CD14-positive monocyte (primary cell): ENCODE measurements at regions not wholly inside any gene's neighbourhood (a gene's known extent, or its start where the extent isn't known, plus 50 kb on each side); places are given as distances from the start of the nearest gene placed in this dataset.

Experiments used
- DNase-seq, 3 donors: peaks; one replicate each; pipeline ENCODE4 v3.0.0-alpha.2; 2011 to 2022
- H2AFZ ChIP-seq: 2 replicates; pipeline ENCODE4 v1.6.0; 2012; ENCODE audit warnings: mild to moderate bottlenecking, low read depth, low read length, inconsistent platforms; ENCODE audit not compliant: insufficient read depth, poor library complexity, severe bottlenecking
- H3K27ac ChIP-seq, 2 donors: 1 replicate in 1 of 2; 2 replicates in 1 of 2; pipeline ENCODE4 v1.5.1; 2012 to 2013; ENCODE audit warnings: low read length in 2 of 2, control low read depth in 1 of 2, inconsistent platforms in 1 of 2, low read depth in 1 of 2, mild to moderate bottlenecking in 1 of 2
- H3K27me3 ChIP-seq, 2 donors: one replicate each; pipeline versions ENCODE4 v1.6.0 to v1.6.1; 2011 to 2013; ENCODE audit warnings: low read length in 2 of 2; ENCODE audit not compliant: control insufficient read depth in 2 of 2, insufficient read depth in 2 of 2
- H3K36me3 ChIP-seq, 2 donors: replicated peaks in 1 of 2; 1 replicate in 1 of 2; 2 replicates in 1 of 2; pipeline versions ENCODE4 v1.5.1 to v1.6.1; 2012 to 2013; ENCODE audit warnings: low read length in 2 of 2, control low read depth in 1 of 2, inconsistent platforms in 1 of 2, mild to moderate bottlenecking in 1 of 2; ENCODE audit not compliant: insufficient read depth in 2 of 2, control insufficient read depth in 1 of 2
- H3K4me1 ChIP-seq, 2 donors: 1 replicate in 1 of 2; 2 replicates in 1 of 2; pipeline versions ENCODE4 v1.5.1 to v1.6.1; 2012 to 2013; ENCODE audit warnings: low read length in 2 of 2, control low read depth in 1 of 2, inconsistent platforms in 1 of 2, mild to moderate bottlenecking in 1 of 2, moderate library complexity in 1 of 2; ENCODE audit not compliant: insufficient read depth in 2 of 2, control insufficient read depth in 1 of 2
- H3K4me2 ChIP-seq: replicated peaks from 2 replicates; pipeline ENCODE3; 2012; ENCODE audit warnings: low read length, moderate library complexity, mild to moderate bottlenecking; ENCODE audit not compliant: poor library complexity, severe bottlenecking; ENCODE audit errors: extremely low read depth
- H3K4me3 ChIP-seq, 3 experiments: fragments of 200-600 bp in 1 of 3; sonication (generic) in 1 of 3; replicated peaks in 1 of 3; 1 replicate in 2 of 3; 2 replicates in 1 of 3; pipeline ENCODE4 v1.5.1; 2011 to 2013; ENCODE audit warnings: low read length in 3 of 3, mild to moderate bottlenecking in 3 of 3, control low read depth in 2 of 3, low read depth in 2 of 3, inconsistent platforms in 1 of 3, moderate library complexity in 1 of 3
- H3K79me2 ChIP-seq: 2 replicates; pipeline ENCODE4 v1.6.0; 2012; ENCODE audit warnings: mild to moderate bottlenecking, control low read depth, inconsistent platforms, low read length, moderate library complexity; ENCODE audit not compliant: insufficient read depth
- H3K9ac ChIP-seq: 2 replicates; pipeline ENCODE4 v1.6.0; 2017; ENCODE audit warnings: low read length, mild to moderate bottlenecking; ENCODE audit not compliant: insufficient read depth, poor library complexity, severe bottlenecking
- H3K9me3 ChIP-seq, 2 donors: replicated peaks in 1 of 2; 1 replicate in 1 of 2; 2 replicates in 1 of 2; pipeline versions ENCODE4 v1.5.1 to v1.6.1; 2012 to 2013; ENCODE audit warnings: low read length in 2 of 2, control low read depth in 1 of 2; ENCODE audit not compliant: control insufficient read depth in 1 of 2, insufficient read depth in 1 of 2
- H4K20me1 ChIP-seq: 2 replicates; pipeline ENCODE4 v1.6.0; 2012; ENCODE audit warnings: mild to moderate bottlenecking, low read length, control low read depth, moderate library complexity; ENCODE audit not compliant: insufficient read depth
- H3K27ac Mint-ChIP-seq, 7 donors: one replicate each; pipeline ENCODE4 v1.8.0; 2020; ENCODE audit warnings: mild to moderate bottlenecking in 7 of 7, mixed read lengths in 7 of 7, moderate library complexity in 6 of 7, inconsistent platforms in 2 of 7
- H3K27me3 Mint-ChIP-seq, 3 donors: one replicate each; pipeline ENCODE4 v1.8.0; 2021 to 2022; ENCODE audit warnings: low read depth in 3 of 3, mild to moderate bottlenecking in 3 of 3, mixed read lengths in 3 of 3, moderate library complexity in 3 of 3, inconsistent platforms in 1 of 3
- H3K36me3 Mint-ChIP-seq, 2 donors: one replicate each; pipeline ENCODE4 v1.8.0; 2020; ENCODE audit warnings: mixed read lengths in 2 of 2, inconsistent platforms in 1 of 2, mild to moderate bottlenecking in 1 of 2
- H3K4me1 Mint-ChIP-seq: one replicate; pipeline ENCODE4 v1.8.0; 2020; ENCODE audit warnings: mild to moderate bottlenecking, mixed read lengths
- H3K4me3 Mint-ChIP-seq, 2 donors: one replicate each; pipeline ENCODE4 v1.8.0; 2020; ENCODE audit warnings: mild to moderate bottlenecking in 2 of 2, mixed read lengths in 2 of 2, moderate library complexity in 1 of 2
- H3K9me3 Mint-ChIP-seq, 7 donors: one replicate each; pipeline ENCODE4 v1.8.0; 2020 to 2022; ENCODE audit warnings: mixed read lengths in 7 of 7, mild to moderate bottlenecking in 6 of 7, moderate library complexity in 6 of 7, inconsistent platforms in 2 of 7
- WGBS: methylation state at CpG from one replicate; pipeline ENCODE4 v1.1.5; 2013; ENCODE audit warnings: missing lambda C conversion rate; ENCODE audit not compliant: insufficient coverage; 5-methylcytosine and 5-hydroxymethylcytosine counted together
- intact Hi-C, 2 donors: fragments of 100-400 bp; cut with micrococcal nuclease; formaldehyde crosslinking; loops; one replicate each; pipeline versions ENCODE4 v1.15.0 to v1.15.1; 2023
- TF ChIP-seq, protein P1 (sequence below): fragments of 200-600 bp; IDR thresholded peaks from one replicate; pipeline ENCODE4 v1.8.0; 2022; ENCODE audit warnings: antibody characterized with exemption, mild to moderate bottlenecking

DNA sequence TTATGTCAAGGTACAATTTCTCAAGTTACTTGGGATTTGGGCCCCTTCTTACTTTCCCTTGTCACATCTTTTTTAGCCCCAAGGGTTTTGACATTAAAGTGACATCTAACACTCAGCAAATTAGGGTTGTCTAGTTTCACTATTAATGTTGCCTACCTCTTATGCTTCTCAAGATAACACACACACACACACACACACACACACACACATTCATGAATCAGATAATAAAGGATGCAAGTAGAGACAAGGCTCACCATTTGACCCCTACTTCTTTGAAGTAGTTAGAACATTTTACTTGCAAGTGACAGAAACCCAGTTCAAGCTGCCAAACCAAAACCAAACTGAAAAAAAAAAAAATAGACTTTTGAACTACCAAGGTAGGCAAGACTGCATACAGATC, 138.8 kb downstream of the TRIB2 start:
- intact Hi-C loops = no loop called here

DNA sequence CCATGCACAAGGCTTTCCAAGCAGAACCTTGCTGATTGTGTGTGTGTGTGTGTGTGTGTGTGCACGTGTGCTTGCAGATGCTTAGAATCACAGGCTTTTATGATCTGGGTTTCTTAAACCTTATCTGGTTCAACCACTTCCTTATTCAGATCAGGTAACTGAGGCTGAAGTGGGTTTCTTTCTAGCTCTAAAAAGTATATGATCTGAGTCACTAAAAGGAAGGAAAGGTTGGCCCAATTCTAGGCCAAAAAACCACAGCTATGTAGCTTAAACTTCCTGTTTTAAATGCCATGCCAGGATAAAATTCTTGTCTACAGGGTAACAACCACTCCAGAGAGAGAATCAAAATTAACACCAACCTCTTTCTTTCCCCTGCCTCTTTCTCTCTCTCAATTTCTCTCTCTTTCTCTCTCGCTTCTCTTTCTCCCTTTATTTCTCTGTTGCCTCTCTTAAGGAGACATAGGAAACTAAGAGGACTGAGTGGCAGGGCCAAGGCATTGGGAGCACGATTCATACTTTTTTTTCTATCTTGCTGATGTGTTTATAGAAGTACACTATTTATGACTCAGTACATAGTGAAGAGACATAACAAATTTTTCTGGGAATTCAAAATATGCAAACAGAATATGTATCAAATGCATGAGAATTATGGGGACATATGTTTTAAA, 140.3 kb downstream of the TRIB2 start:
- Histone ChIP-seq H4K20me1 (no peaks in the 10 kb centered on the region), H3K9ac (no peak overlapping the region), H3K4me3 (no peak overlapping the region), H2AFZ (no peak overlapping the region), H3K36me3 (no peaks in the 10 kb centered on the region), H3K79me2 (no peaks in the 10 kb centered on the region), H3K4me1 (peaks cover 15 to 21% of the 10 kb centered on the region in 2 donors), H3K4me2 (no peak overlapping the region), H3K27ac (no peak overlapping the region), H3K9me3 (peaks cover 8 to 14% of the 10 kb centered on the region in 2 donors), H3K27me3 (peaks cover 0 to 6% of the 10 kb centered on the region in 2 donors)
- no peak overlapping the region for H3K4me3 Mint-ChIP-seq
- DNase-seq = peak; percentile 6 to 39 (median 30)
- H3K27ac Mint-ChIP-seq = no peak overlapping the region
- no CpG with 5 or more reads among the region's 3 CpGs for WGBS
- H3K4me1 Mint-ChIP-seq = peaks cover 3% of the 10 kb centered on the region
- H3K9me3 Mint-ChIP-seq = peaks cover 0 to 20% (median 7%) of the 10 kb centered on the region in 7 donors
- TF ChIP-seq, protein P1, sequence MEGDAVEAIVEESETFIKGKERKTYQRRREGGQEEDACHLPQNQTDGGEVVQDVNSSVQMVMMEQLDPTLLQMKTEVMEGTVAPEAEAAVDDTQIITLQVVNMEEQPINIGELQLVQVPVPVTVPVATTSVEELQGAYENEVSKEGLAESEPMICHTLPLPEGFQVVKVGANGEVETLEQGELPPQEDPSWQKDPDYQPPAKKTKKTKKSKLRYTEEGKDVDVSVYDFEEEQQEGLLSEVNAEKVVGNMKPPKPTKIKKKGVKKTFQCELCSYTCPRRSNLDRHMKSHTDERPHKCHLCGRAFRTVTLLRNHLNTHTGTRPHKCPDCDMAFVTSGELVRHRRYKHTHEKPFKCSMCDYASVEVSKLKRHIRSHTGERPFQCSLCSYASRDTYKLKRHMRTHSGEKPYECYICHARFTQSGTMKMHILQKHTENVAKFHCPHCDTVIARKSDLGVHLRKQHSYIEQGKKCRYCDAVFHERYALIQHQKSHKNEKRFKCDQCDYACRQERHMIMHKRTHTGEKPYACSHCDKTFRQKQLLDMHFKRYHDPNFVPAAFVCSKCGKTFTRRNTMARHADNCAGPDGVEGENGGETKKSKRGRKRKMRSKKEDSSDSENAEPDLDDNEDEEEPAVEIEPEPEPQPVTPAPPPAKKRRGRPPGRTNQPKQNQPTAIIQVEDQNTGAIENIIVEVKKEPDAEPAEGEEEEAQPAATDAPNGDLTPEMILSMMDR = no peak
- intact Hi-C loops = no loop called here
- H3K36me3 Mint-ChIP-seq = no peaks in the 10 kb centered on the region
- H3K27me3 Mint-ChIP-seq = peaks cover 2 to 10% (median 7%) of the 10 kb centered on the region in 3 donors

More for the DNA sequence above, 138.8 kb downstream of the TRIB2 start:
- Histone ChIP-seq H3K9ac (no peak overlapping the region), H2AFZ (no peak overlapping the region), H3K9me3 (peaks cover 8 to 13% of the 10 kb centered on the region in 2 donors), H3K27ac (no peak overlapping the region), H3K36me3 (no peaks in the 10 kb centered on the region), H3K79me2 (no peaks in the 10 kb centered on the region), H4K20me1 (no peaks in the 10 kb centered on the region), H3K4me1 (peaks cover 15 to 21% of the 10 kb centered on the region in 2 donors), H3K4me2 (no peak overlapping the region), H3K27me3 (peaks cover 0 to 6% of the 10 kb centered on the region in 2 donors), H3K4me3 (no peak overlapping the region)
- peaks cover 0 to 17% (median 9%) of the 10 kb centered on the region in 7 donors for H3K9me3 Mint-ChIP-seq
- no peak overlapping the region for H3K4me3 Mint-ChIP-seq
- no peak overlapping the region for H3K27ac Mint-ChIP-seq
- TF ChIP-seq, protein P1 = no peak
- peaks cover 2 to 9% (median 9%) of the 10 kb centered on the region in 3 donors for H3K27me3 Mint-ChIP-seq
- no peak for DNase-seq
- no peaks in the 10 kb centered on the region for H3K36me3 Mint-ChIP-seq
- H3K4me1 Mint-ChIP-seq = no peaks in the 10 kb centered on the region
